Colonic mucosa (tissue), 4 donors: ENCODE measurements at regions not wholly inside any gene's neighbourhood (a gene's known extent, or its start where the extent isn't known, plus 50 kb on each side); places are given as distances from the start of the nearest gene placed in this dataset.

Source experiments
- DNase-seq: peaks from one replicate; pipeline ENCODE4 v3.0.0-alpha.2; 2020
- H3K27ac ChIP-seq: fragments of 200-600 bp; one replicate; pipeline ENCODE4 v1.8.0; 2021
- H3K27me3 ChIP-seq: fragments of 200-600 bp; one replicate; pipeline ENCODE4 v1.8.0; 2021
- H3K36me3 ChIP-seq: fragments of 200-600 bp; one replicate; pipeline ENCODE4 v1.8.0; 2021
- H3K4me1 ChIP-seq: fragments of 200-600 bp; one replicate; pipeline ENCODE4 v1.8.0; 2021; ENCODE audit warnings: mild to moderate bottlenecking
- H3K4me3 ChIP-seq: fragments of 200-600 bp; one replicate; pipeline ENCODE4 v1.8.0; 2021
- H3K9ac ChIP-seq, 2 donors: one replicate each; pipeline ENCODE4 v1.7.0; 2013; ENCODE audit warnings: control low read depth in 2 of 2, low read depth in 2 of 2, low read length in 2 of 2
- H3K9me3 ChIP-seq: fragments of 200-600 bp; one replicate; pipeline ENCODE4 v1.8.0; 2021
- intact Hi-C: fragments of 100-400 bp; cut with DNase I; formaldehyde crosslinking; loops from one replicate; pipeline ENCODE4 v1.14.1; 2022
- TF ChIP-seq, protein P1 (sequence below): fragments of 200-600 bp; IDR thresholded peaks from one replicate; pipeline ENCODE4 v1.8.0; 2022; ENCODE audit warnings: antibody characterized with exemption, mild to moderate bottlenecking
- donor health status: healthy.
- donor health status: DM: no; HTN: no; CAD: no.
- donor health status: DM: no; HTN: no; CAD: no.

GRCh38 chr1:29728703-29729102 is 492.4 kb downstream of the PTPRU start:
- Histone ChIP-seq H3K4me3 (no peak overlapping the region), H3K9ac (no peak overlapping the region), H3K27me3 (no peaks in the 10 kb centered on the region), H3K27ac (no peak overlapping the region), H3K36me3 (no peaks in the 10 kb centered on the region), H3K9me3 (no peaks in the 10 kb centered on the region), H3K4me1 (no peaks in the 10 kb centered on the region)
- TF ChIP-seq, protein P1, sequence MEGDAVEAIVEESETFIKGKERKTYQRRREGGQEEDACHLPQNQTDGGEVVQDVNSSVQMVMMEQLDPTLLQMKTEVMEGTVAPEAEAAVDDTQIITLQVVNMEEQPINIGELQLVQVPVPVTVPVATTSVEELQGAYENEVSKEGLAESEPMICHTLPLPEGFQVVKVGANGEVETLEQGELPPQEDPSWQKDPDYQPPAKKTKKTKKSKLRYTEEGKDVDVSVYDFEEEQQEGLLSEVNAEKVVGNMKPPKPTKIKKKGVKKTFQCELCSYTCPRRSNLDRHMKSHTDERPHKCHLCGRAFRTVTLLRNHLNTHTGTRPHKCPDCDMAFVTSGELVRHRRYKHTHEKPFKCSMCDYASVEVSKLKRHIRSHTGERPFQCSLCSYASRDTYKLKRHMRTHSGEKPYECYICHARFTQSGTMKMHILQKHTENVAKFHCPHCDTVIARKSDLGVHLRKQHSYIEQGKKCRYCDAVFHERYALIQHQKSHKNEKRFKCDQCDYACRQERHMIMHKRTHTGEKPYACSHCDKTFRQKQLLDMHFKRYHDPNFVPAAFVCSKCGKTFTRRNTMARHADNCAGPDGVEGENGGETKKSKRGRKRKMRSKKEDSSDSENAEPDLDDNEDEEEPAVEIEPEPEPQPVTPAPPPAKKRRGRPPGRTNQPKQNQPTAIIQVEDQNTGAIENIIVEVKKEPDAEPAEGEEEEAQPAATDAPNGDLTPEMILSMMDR = no peak
- intact Hi-C loops = no loop called here
- DNase-seq = no peak

DNA sequence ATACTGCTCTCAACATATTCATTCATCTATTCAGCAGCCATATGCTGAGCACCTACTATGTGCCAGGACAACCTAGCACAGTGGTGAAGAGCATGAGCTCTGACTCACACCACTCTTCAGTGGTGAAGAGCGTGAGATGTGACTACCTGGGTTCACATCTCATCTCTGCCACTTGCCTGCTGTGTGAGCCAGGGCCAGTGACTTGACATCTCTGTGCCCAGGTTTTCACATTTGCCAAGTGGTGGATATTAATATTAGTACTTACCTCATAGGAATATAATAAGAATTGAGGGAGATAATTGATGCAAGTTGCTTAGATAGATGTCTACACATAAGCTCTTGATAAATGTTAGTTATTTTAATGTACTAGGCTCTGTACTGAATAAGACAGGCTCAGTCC is 488.9 kb downstream of the PTPRU start:
- Histone ChIP-seq H3K36me3 (no peaks in the 10 kb centered on the region), H3K27me3 (no peaks in the 10 kb centered on the region), H3K4me3 (no peak overlapping the region), H3K9me3 (no peaks in the 10 kb centered on the region), H3K9ac (no peak overlapping the region), H3K27ac (no peak overlapping the region), H3K4me1 (no peaks in the 10 kb centered on the region)
- TF ChIP-seq, protein P1 = no peak
- intact Hi-C loops = no loop called here
- DNase-seq = no peak

GRCh38 chr1:29722598-29722997 is 486.3 kb downstream of the PTPRU start:
- TF ChIP-seq, protein P1 = no peak
- intact Hi-C loops = no loop called here

GRCh38 chr1:29719253-29719652 is 482.9 kb downstream of the PTPRU start:
- Histone ChIP-seq H3K9me3 (no peaks in the 10 kb centered on the region), H3K4me1 (no peaks in the 10 kb centered on the region), H3K27ac (no peak overlapping the region), H3K36me3 (no peaks in the 10 kb centered on the region), H3K9ac (no peak overlapping the region), H3K4me3 (no peak overlapping the region), H3K27me3 (no peaks in the 10 kb centered on the region)
- TF ChIP-seq, protein P1 = no peak
- intact Hi-C loops = no loop called here
- DNase-seq = no peak

More at GRCh38 chr1:29722598-29722997, 486.3 kb downstream of the PTPRU start:
- H3K36me3 ChIP-seq = no peaks in the 10 kb centered on the region
- H3K9me3 ChIP-seq = no peaks in the 10 kb centered on the region
- no peak overlapping the region for H3K9ac ChIP-seq
- DNase-seq = no peak
- H3K4me3 ChIP-seq = no peak overlapping the region
- H3K27ac ChIP-seq = no peak overlapping the region
- H3K27me3 ChIP-seq = no peaks in the 10 kb centered on the region
- H3K4me1 ChIP-seq = no peaks in the 10 kb centered on the region

GRCh38 chr1:29718791-29719190 is 482.5 kb downstream of the PTPRU start:
- intact Hi-C loops = no loop called here
- TF ChIP-seq, protein P1 = no peak
- no peak overlapping the region for H3K9ac ChIP-seq
- H3K4me1 ChIP-seq = no peaks in the 10 kb centered on the region
- H3K4me3 ChIP-seq = no peak overlapping the region
- no peak overlapping the region for H3K27ac ChIP-seq
- no peaks in the 10 kb centered on the region for H3K36me3 ChIP-seq
- H3K9me3 ChIP-seq = no peaks in the 10 kb centered on the region
- no peaks in the 10 kb centered on the region for H3K27me3 ChIP-seq
- DNase-seq = no peak

GRCh38 chr1:29716306-29716705 is 480.0 kb downstream of the PTPRU start:
- no peaks in the 10 kb centered on the region for H3K36me3 ChIP-seq
- H3K9ac ChIP-seq = no peak overlapping the region
- intact Hi-C loops = no loop called here
- no peak overlapping the region for H3K4me3 ChIP-seq
- DNase-seq = no peak
- H3K27me3 ChIP-seq = no peaks in the 10 kb centered on the region
- TF ChIP-seq, protein P1 = no peak
- no peak overlapping the region for H3K27ac ChIP-seq
- no peaks in the 10 kb centered on the region for H3K9me3 ChIP-seq
- H3K4me1 ChIP-seq = no peaks in the 10 kb centered on the region
